ENCODE measurements at regions not wholly inside any gene's neighbourhood (a gene's known extent, or its start where the extent isn't known, plus 50 kb on each side); places are given as distances from the start of the nearest gene placed in this dataset.

GRCh38 chr7:25031007-25031406, 51.0 kb upstream of the OSBPL3 start:
- 95% methylated on average over 6 of the region's 6 CpGs for WGBS (ENCODE audit: insufficient coverage)
- ChIA-PET POLR2A (no interaction called here), CTCF (interaction anchor here (0.8 to 1.6 kb wide), 2 partner anchors 29 to 219 kb away, joined by 4 read pairs; no protein-coding TSS in a partner anchor)
- H3K36me3 ChIP-seq (ENCODE audit: control insufficient read depth in 4 of 4, insufficient read depth in 4 of 4, low read length in 3 of 4) = no peaks in the 10 kb centered on the region
- peaks cover 0 to 4% (median 0%) of the 10 kb centered on the region in 4 experiments for H3K4me1 ChIP-seq (ENCODE audit: control extremely low read depth in 1 of 4, control insufficient read depth in 4 of 4, insufficient read depth in 4 of 4, low read length in 3 of 4)
- peaks cover 0 to 6% (median 0%) of the 10 kb centered on the region in 5 experiments for H3K9me3 ChIP-seq (ENCODE audit: control extremely low read depth in 1 of 5, control insufficient read depth in 4 of 5, insufficient read depth in 2 of 5, low read depth in 1 of 5, low read length in 4 of 5)
- DNase-seq = no peak
- no peaks in the 10 kb centered on the region for H3K27me3 ChIP-seq (replicated peaks in 2 of 5; ENCODE audit: control insufficient read depth in 4 of 5, insufficient read depth in 5 of 5, low read length in 4 of 5)
- no peak overlapping the region for H3K4me3 ChIP-seq (ENCODE audit: control insufficient read depth in 1 of 7, extremely low read depth in 1 of 7, insufficient read depth in 4 of 7, low read depth in 2 of 7, low read length in 6 of 7)
- no peak overlapping the region for H3K27ac ChIP-seq (ENCODE audit: insufficient read depth in 1 of 2, low read depth in 1 of 2, low read length in 2 of 2, poor library complexity in 1 of 2, severe bottlenecking in 2 of 2)
